Natural killer cell (primary cell): ENCODE measurements at regions not wholly inside any gene's neighbourhood (a gene's known extent, or its start where the extent isn't known, plus 50 kb on each side); places are given as distances from the start of the nearest gene placed in this dataset.

Experiments
- ATAC-seq, 3 donors: fragments of 150-1000 bp in 2 of 3; fragments of 200-7000 bp in 1 of 3; cut with Tn5 transposase; 1 replicate in 1 of 3; 2 replicates in 2 of 3; pipeline ENCODE4 v1.10.0; 2021; ENCODE audit warnings: mild to moderate bottlenecking in 2 of 3, moderate library complexity in 2 of 3
- DNase-seq, 2 donors: peaks; one replicate each; pipeline versions ENCODE4 v3.0.0 to v3.0.0-alpha.2; 2013 to 2021; ENCODE audit warnings: mixed read lengths in 1 of 2
- H3K27ac ChIP-seq: one replicate; pipeline ENCODE4 v1.5.1; 2013; ENCODE audit warnings: mild to moderate bottlenecking, low read length
- H3K27me3 ChIP-seq: one replicate; pipeline ENCODE4 v1.6.1; 2013; ENCODE audit warnings: low read length; ENCODE audit not compliant: control insufficient read depth, insufficient read depth
- H3K36me3 ChIP-seq: one replicate; pipeline ENCODE4 v1.6.1; 2013; ENCODE audit warnings: low read length; ENCODE audit not compliant: control insufficient read depth, insufficient read depth
- H3K4me1 ChIP-seq: one replicate; pipeline ENCODE4 v1.6.1; 2013; ENCODE audit warnings: low read length; ENCODE audit not compliant: control insufficient read depth, insufficient read depth
- H3K4me3 ChIP-seq: one replicate; pipeline ENCODE4 v1.5.1; 2013; ENCODE audit warnings: low read length
- H3K9me3 ChIP-seq: one replicate; pipeline ENCODE4 v1.6.1; 2013; ENCODE audit warnings: low read length; ENCODE audit not compliant: control insufficient read depth, insufficient read depth
- H3K27ac Mint-ChIP-seq, 2 donors: one replicate each; pipeline ENCODE4 v1.8.0; 2022; ENCODE audit warnings: mild to moderate bottlenecking in 2 of 2, mixed read lengths in 2 of 2, moderate library complexity in 1 of 2
- H3K27me3 Mint-ChIP-seq, 2 donors: one replicate each; pipeline ENCODE4 v1.8.0; 2022; ENCODE audit warnings: low read depth in 2 of 2, mixed read lengths in 2 of 2
- H3K36me3 Mint-ChIP-seq: one replicate; pipeline ENCODE4 v1.8.0; 2022; ENCODE audit warnings: mixed read lengths
- H3K4me1 Mint-ChIP-seq, 2 donors: one replicate each; pipeline ENCODE4 v1.8.0; 2022; ENCODE audit warnings: mixed read lengths in 2 of 2
- H3K4me3 Mint-ChIP-seq: one replicate; pipeline ENCODE4 v1.8.0; 2022; ENCODE audit warnings: mild to moderate bottlenecking, moderate library complexity, mixed read lengths
- H3K9me3 Mint-ChIP-seq, 2 donors: one replicate each; pipeline ENCODE4 v1.8.0; 2022; ENCODE audit warnings: mixed read lengths in 2 of 2
- CTCF ChIP-seq: fragments of 200-600 bp; IDR thresholded peaks from one replicate; pipeline ENCODE4 v1.8.0; 2022; ENCODE audit warnings: antibody characterized with exemption
- WGBS: methylation state at CpG from one replicate; pipeline ENCODE4 v1.1.7; 2013; ENCODE audit warnings: missing lambda C conversion rate; ENCODE audit not compliant: insufficient coverage; 5-methylcytosine and 5-hydroxymethylcytosine counted together
- intact Hi-C: fragments of 100-400 bp; cut with micrococcal nuclease; formaldehyde crosslinking; loops from one replicate; pipeline ENCODE4 v1.14.2; 2022

GRCh38 chr5:89458332-89458656 is 575.3 kb upstream of the MEF2C start:
- Mint-ChIP-seq H3K27me3 (peaks cover 0 to 2% of the 10 kb centered on the region in 2 donors), H3K4me3 (no peak overlapping the region), H3K27ac (no peak overlapping the region), H3K36me3 (no peaks in the 10 kb centered on the region), H3K4me1 (peaks cover 0 to 8% of the 10 kb centered on the region in 2 donors), H3K9me3 (peaks cover 2 to 6% of the 10 kb centered on the region in 2 donors)
- H3K27ac ChIP-seq, result no peak overlapping the region
- H3K27me3 ChIP-seq, result no peaks in the 10 kb centered on the region
- intact Hi-C loops, result no loop called here
- H3K4me3 ChIP-seq, result no peak overlapping the region
- DNase-seq (no peak), ATAC-seq (no peak)
- TF ChIP-seq CTCF, result no peak
- no peaks in the 10 kb centered on the region for H3K9me3 ChIP-seq
- H3K36me3 ChIP-seq, result no peaks in the 10 kb centered on the region
- H3K4me1 ChIP-seq, result peaks cover 3% of the 10 kb centered on the region
- WGBS, result 86% methylated on average over 1 of the region's 1 CpG

GRCh38 chr5:89457411-89458331 is 574.7 kb upstream of the MEF2C start:
- Histone ChIP-seq H3K36me3 (no peaks in the 10 kb centered on the region), H3K9me3 (no peaks in the 10 kb centered on the region), H3K27ac (no peak overlapping the region), H3K4me1 (peaks cover 3% of the 10 kb centered on the region), H3K27me3 (no peaks in the 10 kb centered on the region), H3K4me3 (no peak overlapping the region)
- Mint-ChIP-seq H3K4me3 (no peak overlapping the region), H3K36me3 (no peaks in the 10 kb centered on the region), H3K9me3 (peaks cover 2 to 6% of the 10 kb centered on the region in 2 donors), H3K27ac (no peak overlapping the region), H3K27me3 (peaks cover 0 to 2% of the 10 kb centered on the region in 2 donors), H3K4me1 (peaks cover 0 to 8% of the 10 kb centered on the region in 2 donors)
- no peak for DNase-seq
- WGBS, result 45% methylated on average over 6 of the region's 6 CpGs
- intact Hi-C loops, result no loop called here
- no peak for TF ChIP-seq CTCF
- no peak for ATAC-seq

DNA sequence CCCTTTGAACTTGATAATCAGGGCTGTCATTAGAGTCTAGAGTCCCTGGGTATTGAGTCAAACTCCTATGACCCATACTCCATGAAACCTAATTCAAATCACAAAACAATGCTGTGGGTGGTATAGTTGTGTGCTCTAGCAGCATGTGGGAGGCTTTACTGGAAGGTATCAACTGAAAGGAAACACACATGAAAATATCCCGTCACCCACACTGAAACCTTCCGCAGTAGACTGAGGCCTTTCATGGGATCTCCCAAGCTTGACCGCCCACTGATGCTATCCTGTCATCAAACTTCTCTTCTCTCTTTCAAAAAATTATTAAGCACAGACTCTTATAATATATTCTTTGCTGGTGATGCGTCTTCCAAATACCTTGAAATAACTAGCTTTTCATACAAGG is 569.1 kb upstream of the MEF2C start:
- no peaks in the 10 kb centered on the region for H3K27me3 ChIP-seq
- Mint-ChIP-seq H3K27ac (no peak overlapping the region), H3K4me3 (no peak overlapping the region), H3K9me3 (peaks cover 2 to 4% of the 10 kb centered on the region in 2 donors), H3K27me3 (peaks cover 2 to 7% of the 10 kb centered on the region in 2 donors), H3K4me1 (no peaks in the 10 kb centered on the region), H3K36me3 (no peaks in the 10 kb centered on the region)
- H3K4me1 ChIP-seq, result no peaks in the 10 kb centered on the region
- intact Hi-C loops, result no loop called here
- ATAC-seq (no peak), DNase-seq (no peak)
- H3K36me3 ChIP-seq, result no peaks in the 10 kb centered on the region
- H3K9me3 ChIP-seq, result no peaks in the 10 kb centered on the region
- H3K4me3 ChIP-seq, result no peak overlapping the region
- TF ChIP-seq CTCF, result no peak
- no peak overlapping the region for H3K27ac ChIP-seq
- 73% methylated on average over 4 of the region's 4 CpGs for WGBS

DNA sequence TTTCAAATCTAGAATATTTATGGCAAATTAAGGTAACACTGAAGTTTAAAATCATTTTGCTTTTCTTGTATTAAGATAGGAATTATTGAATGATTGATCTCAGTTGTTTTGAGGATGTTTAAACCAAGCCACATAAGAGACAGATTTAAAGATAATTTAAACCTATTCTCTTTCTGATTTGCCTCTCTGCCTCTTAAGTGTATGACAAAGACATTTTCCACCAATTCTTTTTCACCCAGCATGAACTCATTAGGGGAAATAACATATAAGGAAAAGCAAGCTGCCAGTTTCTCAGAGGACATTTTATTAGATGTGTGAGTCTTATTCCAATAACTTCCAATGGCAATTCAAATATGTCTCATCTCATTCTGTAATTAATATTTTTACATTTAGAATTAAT is 568.3 kb upstream of the MEF2C start:
- peaks cover 2 to 7% of the 10 kb centered on the region in 2 donors for H3K27me3 Mint-ChIP-seq
- H3K4me3 Mint-ChIP-seq, result no peak overlapping the region
- no peak overlapping the region for H3K27ac ChIP-seq
- ATAC-seq (no peak), DNase-seq (no peak)
- TF ChIP-seq CTCF, result no peak
- no peaks in the 10 kb centered on the region for H3K4me1 ChIP-seq
- no peaks in the 10 kb centered on the region for H3K9me3 ChIP-seq
- no peaks in the 10 kb centered on the region for H3K27me3 ChIP-seq
- H3K9me3 Mint-ChIP-seq, result peaks cover 2 to 4% of the 10 kb centered on the region in 2 donors
- H3K4me3 ChIP-seq, result no peak overlapping the region
- H3K4me1 Mint-ChIP-seq, result no peaks in the 10 kb centered on the region
- no peaks in the 10 kb centered on the region for H3K36me3 Mint-ChIP-seq
- H3K27ac Mint-ChIP-seq, result no peak overlapping the region
- no peaks in the 10 kb centered on the region for H3K36me3 ChIP-seq
- intact Hi-C loops, result no loop called here
